CD8-positive, alpha-beta memory T cell (primary cell): ENCODE measurements at regions not wholly inside any gene's neighbourhood (a gene's known extent, or its start where the extent isn't known, plus 50 kb on each side); places are given as distances from the start of the nearest gene placed in this dataset.

ENCODE experiments used
- CTCF ChIA-PET: fragments of 350-600 bp; sonication (Branson Sonifier 250); formaldehyde crosslinking; loops from one replicate; lab custom pipeline; 2021; ENCODE audit warnings: antibody characterized with exemption; lab: Charles Lee
- POLR2A ChIA-PET: fragments of 350-600 bp; sonication (Branson Sonifier 250); formaldehyde crosslinking; loops from one replicate; lab custom pipeline; 2021; ENCODE audit warnings: antibody characterized with exemption; lab: Charles Lee
- DNase-seq, 5 donors: peaks; one replicate each; pipeline versions ENCODE4 v3.0.0 to v3.0.0-alpha.2; 2020 to 2022; ENCODE audit warnings: mixed read lengths in 1 of 5
- H3K27ac ChIP-seq: one replicate; pipeline ENCODE4 v1.7.0; 2013; ENCODE audit warnings: low read depth, mild to moderate bottlenecking, low read length, moderate library complexity
- H3K27me3 ChIP-seq: 2 replicates; pipeline ENCODE4 v1.7.0; 2013; ENCODE audit warnings: low read length, mild to moderate bottlenecking; ENCODE audit not compliant: insufficient read depth, poor library complexity, severe bottlenecking
- H3K36me3 ChIP-seq: 2 replicates; pipeline ENCODE4 v1.7.0; 2013; ENCODE audit warnings: mild to moderate bottlenecking, low read length, moderate library complexity; ENCODE audit not compliant: insufficient read depth
- H3K4me1 ChIP-seq: 2 replicates; pipeline ENCODE4 v1.7.0; 2013; ENCODE audit warnings: mild to moderate bottlenecking, low read length, moderate library complexity; ENCODE audit not compliant: insufficient read depth
- H3K4me3 ChIP-seq: 2 replicates; pipeline ENCODE4 v1.7.0; 2013; ENCODE audit warnings: mild to moderate bottlenecking, low read length
- H3K9me3 ChIP-seq: 2 replicates; pipeline ENCODE4 v1.7.0; 2013; ENCODE audit warnings: mild to moderate bottlenecking, low read length
- H3K27ac Mint-ChIP-seq, 8 donors: one replicate each; pipeline ENCODE4 v1.8.0; 2020 to 2021; ENCODE audit warnings: mixed read lengths in 8 of 8, mild to moderate bottlenecking in 6 of 8, inconsistent platforms in 3 of 8, moderate library complexity in 3 of 8
- H3K27me3 Mint-ChIP-seq, 2 donors: one replicate each; pipeline ENCODE4 v1.8.0; 2020 to 2021; ENCODE audit warnings: mixed read lengths in 2 of 2, mild to moderate bottlenecking in 1 of 2, moderate library complexity in 1 of 2
- H3K36me3 Mint-ChIP-seq, 3 donors: one replicate each; pipeline ENCODE4 v1.8.0; 2020 to 2021; ENCODE audit warnings: mixed read lengths in 3 of 3, inconsistent platforms in 1 of 3, mild to moderate bottlenecking in 1 of 3
- H3K4me1 Mint-ChIP-seq, 3 donors: one replicate each; pipeline ENCODE4 v1.8.0; 2020 to 2021; ENCODE audit warnings: mixed read lengths in 3 of 3, inconsistent platforms in 1 of 3, mild to moderate bottlenecking in 1 of 3
- H3K4me3 Mint-ChIP-seq, 7 donors: one replicate each; pipeline ENCODE4 v1.8.0; 2020 to 2021; ENCODE audit warnings: mixed read lengths in 7 of 7, mild to moderate bottlenecking in 6 of 7, moderate library complexity in 4 of 7, inconsistent platforms in 2 of 7
- H3K9me3 Mint-ChIP-seq, 5 donors: one replicate each; pipeline ENCODE4 v1.8.0; 2020 to 2022; ENCODE audit warnings: mixed read lengths in 5 of 5, mild to moderate bottlenecking in 3 of 5, moderate library complexity in 2 of 5, inconsistent platforms in 1 of 5

- no peaks in the 10 kb centered on the region for H3K9me3 ChIP-seq
- H3K27ac ChIP-seq: no peak overlapping the region
- ChIA-PET CTCF (no interaction called here), POLR2A (no interaction called here)
- Mint-ChIP-seq H3K9me3 (no peaks in the 10 kb centered on the region), H3K27ac (no peak overlapping the region), H3K27me3 (peaks cover 5 to 10% of the 10 kb centered on the region in 2 donors), H3K4me1 (no peaks in the 10 kb centered on the region), H3K36me3 (no peaks in the 10 kb centered on the region), H3K4me3 (no peak overlapping the region)
- H3K36me3 ChIP-seq: no peaks in the 10 kb centered on the region
- no peak for DNase-seq
- H3K4me3 ChIP-seq: no peak overlapping the region
- H3K27me3 ChIP-seq: no peaks in the 10 kb centered on the region
- H3K4me1 ChIP-seq: no peaks in the 10 kb centered on the region
These were observed 93.2 kb downstream of the TMEM212 start for GRCh38 chr3:171936191-171936841.

GRCh38 chr3:171939578-171939977, 96.4 kb downstream of the TMEM212 start:
- H3K27ac Mint-ChIP-seq: no peak overlapping the region
- no peaks in the 10 kb centered on the region for H3K9me3 ChIP-seq
- H3K36me3 Mint-ChIP-seq: no peaks in the 10 kb centered on the region
- peaks cover 0 to 4% (median 0%) of the 10 kb centered on the region in 3 donors for H3K4me1 Mint-ChIP-seq
- H3K4me1 ChIP-seq: no peaks in the 10 kb centered on the region
- no peaks in the 10 kb centered on the region for H3K27me3 ChIP-seq
- no peak overlapping the region for H3K4me3 ChIP-seq
- no peak overlapping the region for H3K27ac ChIP-seq
- H3K27me3 Mint-ChIP-seq: peaks cover 3 to 14% of the 10 kb centered on the region in 2 donors
- no peak overlapping the region for H3K4me3 Mint-ChIP-seq
- ChIA-PET CTCF (no interaction called here), POLR2A (no interaction called here)
- H3K9me3 Mint-ChIP-seq: no peaks in the 10 kb centered on the region
- no peak for DNase-seq
- H3K36me3 ChIP-seq: no peaks in the 10 kb centered on the region

- no peak overlapping the region for H3K27ac Mint-ChIP-seq
These were observed 97.1 kb downstream of the TMEM212 start for GRCh38 chr3:171940151-171940649.

GRCh38 chr3:171943262-171944117, 95.9 kb upstream of the FNDC3B start:
- CTCF ChIA-PET: no interaction called here
- Mint-ChIP-seq H3K36me3 (peaks cover 0 to 2% (median 0%) of the 10 kb centered on the region in 3 donors), H3K27ac (no peak overlapping the region), H3K4me3 (no peak overlapping the region), H3K9me3 (no peaks in the 10 kb centered on the region), H3K27me3 (peaks cover 0 to 25% of the 10 kb centered on the region in 2 donors), H3K4me1 (peaks cover 0 to 4% (median 0%) of the 10 kb centered on the region in 3 donors)
- H3K9me3 ChIP-seq: no peaks in the 10 kb centered on the region
- no peak overlapping the region for H3K4me3 ChIP-seq
- no peaks in the 10 kb centered on the region for H3K4me1 ChIP-seq
- POLR2A ChIA-PET: no interaction called here
- H3K27ac ChIP-seq: no peak overlapping the region
- no peaks in the 10 kb centered on the region for H3K27me3 ChIP-seq
- H3K36me3 ChIP-seq: no peaks in the 10 kb centered on the region
- no peak for DNase-seq

More at GRCh38 chr3:171940151-171940649, 97.1 kb downstream of the TMEM212 start:
- H3K27ac ChIP-seq: no peak overlapping the region
- ChIA-PET CTCF (no interaction called here), POLR2A (no interaction called here)
- peaks cover 0 to 4% (median 0%) of the 10 kb centered on the region in 3 donors for H3K4me1 Mint-ChIP-seq
- no peak overlapping the region for H3K4me3 ChIP-seq
- H3K4me3 Mint-ChIP-seq: no peak overlapping the region
- no peaks in the 10 kb centered on the region for H3K4me1 ChIP-seq
- no peaks in the 10 kb centered on the region for H3K36me3 ChIP-seq
- H3K27me3 ChIP-seq: no peaks in the 10 kb centered on the region
- peaks cover 3 to 15% of the 10 kb centered on the region in 2 donors for H3K27me3 Mint-ChIP-seq
- no peaks in the 10 kb centered on the region for H3K36me3 Mint-ChIP-seq
- no peaks in the 10 kb centered on the region for H3K9me3 Mint-ChIP-seq
- DNase-seq: no peak
- no peaks in the 10 kb centered on the region for H3K9me3 ChIP-seq

- H3K4me1 Mint-ChIP-seq: peaks cover 0 to 4% (median 0%) of the 10 kb centered on the region in 3 donors
- H3K9me3 Mint-ChIP-seq: no peaks in the 10 kb centered on the region
- H3K27me3 ChIP-seq: no peaks in the 10 kb centered on the region
- H3K27ac ChIP-seq: no peak overlapping the region
- peaks cover 0 to 2% (median 0%) of the 10 kb centered on the region in 3 donors for H3K36me3 Mint-ChIP-seq
- no peaks in the 10 kb centered on the region for H3K4me1 ChIP-seq
- ChIA-PET POLR2A (no interaction called here), CTCF (no interaction called here)
- DNase-seq: no peak
- no peak overlapping the region for H3K4me3 Mint-ChIP-seq
- no peak overlapping the region for H3K4me3 ChIP-seq
- H3K27ac Mint-ChIP-seq: no peak overlapping the region
- H3K9me3 ChIP-seq: no peaks in the 10 kb centered on the region
- no peaks in the 10 kb centered on the region for H3K36me3 ChIP-seq
- peaks cover 0 to 24% of the 10 kb centered on the region in 2 donors for H3K27me3 Mint-ChIP-seq
These were observed 95.0 kb upstream of the FNDC3B start for GRCh38 chr3:171944118-171945016.

- no peak for DNase-seq
- no peaks in the 10 kb centered on the region for H3K4me1 Mint-ChIP-seq
- Histone ChIP-seq H3K27me3 (no peaks in the 10 kb centered on the region), H3K27ac (no peak overlapping the region), H3K36me3 (no peaks in the 10 kb centered on the region), H3K4me1 (no peaks in the 10 kb centered on the region), H3K9me3 (no peaks in the 10 kb centered on the region), H3K4me3 (no peak overlapping the region)
- peaks cover 0 to 2% (median 0%) of the 10 kb centered on the region in 3 donors for H3K36me3 Mint-ChIP-seq
- no peaks in the 10 kb centered on the region for H3K9me3 Mint-ChIP-seq
- H3K27ac Mint-ChIP-seq: no peak overlapping the region
- POLR2A ChIA-PET: no interaction called here
- CTCF ChIA-PET: no interaction called here
- H3K4me3 Mint-ChIP-seq: no peak overlapping the region
- peaks cover 6 to 36% of the 10 kb centered on the region in 2 donors for H3K27me3 Mint-ChIP-seq
These were observed 90.7 kb upstream of the FNDC3B start for GRCh38 chr3:171948674-171949073.

- Mint-ChIP-seq H3K27ac (no peak overlapping the region), H3K4me3 (no peak overlapping the region), H3K36me3 (peaks cover 0 to 2% (median 0%) of the 10 kb centered on the region in 3 donors), H3K4me1 (no peaks in the 10 kb centered on the region), H3K9me3 (no peaks in the 10 kb centered on the region), H3K27me3 (peaks cover 6 to 40% of the 10 kb centered on the region in 2 donors)
- DNase-seq: no peak
- CTCF ChIA-PET: no interaction called here
- Histone ChIP-seq H3K9me3 (no peaks in the 10 kb centered on the region), H3K36me3 (no peaks in the 10 kb centered on the region), H3K27ac (no peak overlapping the region), H3K4me1 (no peaks in the 10 kb centered on the region), H3K27me3 (no peaks in the 10 kb centered on the region), H3K4me3 (no peak overlapping the region)
- POLR2A ChIA-PET: no interaction called here
These were observed 89.8 kb upstream of the FNDC3B start for GRCh38 chr3:171949554-171949953.
